ENCODE measurements at regions not wholly inside any gene's neighbourhood (a gene's known extent, or its start where the extent isn't known, plus 50 kb on each side); places are given as distances from the start of the nearest gene placed in this dataset.

DNA sequence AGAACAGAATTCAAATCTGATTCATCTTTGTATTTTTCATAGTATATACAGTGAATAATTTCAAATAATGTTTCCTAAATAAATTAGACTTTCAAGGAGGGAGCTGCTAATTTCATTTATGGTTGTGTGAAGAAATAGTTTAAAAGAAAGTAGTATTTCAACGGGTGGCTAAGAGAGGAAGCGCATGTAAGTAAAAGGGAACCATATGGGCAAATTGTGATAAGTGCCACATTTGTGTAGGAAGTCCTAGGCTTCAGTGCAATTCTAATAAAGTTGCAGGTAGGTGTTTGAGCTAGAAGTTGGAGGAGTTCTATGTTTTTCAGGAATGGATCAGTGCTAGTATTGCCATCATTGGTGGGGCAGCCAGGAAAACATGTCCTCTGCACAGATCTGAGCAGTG is 178.8 kb upstream of the PRDM1 start:
- TF ChIP-seq CSDC2 (CRISPR knock-in tag; IDR thresholded peaks at IDR 0.05) = no peak
- TF ChIP-seq ZNF8 (CRISPR knock-in tag; IDR thresholded peaks at IDR 0.05) = no peak
- TF ChIP-seq, protein P1, sequence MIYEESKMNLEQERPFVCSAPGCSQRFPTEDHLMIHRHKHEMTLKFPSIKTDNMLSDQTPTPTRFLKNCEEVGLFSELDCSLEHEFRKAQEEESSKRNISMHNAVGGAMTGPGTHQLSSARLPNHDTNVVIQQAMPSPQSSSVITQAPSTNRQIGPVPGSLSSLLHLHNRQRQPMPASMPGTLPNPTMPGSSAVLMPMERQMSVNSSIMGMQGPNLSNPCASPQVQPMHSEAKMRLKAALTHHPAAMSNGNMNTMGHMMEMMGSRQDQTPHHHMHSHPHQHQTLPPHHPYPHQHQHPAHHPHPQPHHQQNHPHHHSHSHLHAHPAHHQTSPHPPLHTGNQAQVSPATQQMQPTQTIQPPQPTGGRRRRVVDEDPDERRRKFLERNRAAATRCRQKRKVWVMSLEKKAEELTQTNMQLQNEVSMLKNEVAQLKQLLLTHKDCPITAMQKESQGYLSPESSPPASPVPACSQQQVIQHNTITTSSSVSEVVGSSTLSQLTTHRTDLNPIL (CRISPR knock-in tag; IDR thresholded peaks at IDR 0.05; ENCODE audit: low read depth) = no peak
- no peak for TF ChIP-seq ARNTL (CRISPR knock-in tag; IDR thresholded peaks at IDR 0.05; ENCODE audit: borderline replicate concordance, low read depth)
- TF ChIP-seq, protein P2, sequence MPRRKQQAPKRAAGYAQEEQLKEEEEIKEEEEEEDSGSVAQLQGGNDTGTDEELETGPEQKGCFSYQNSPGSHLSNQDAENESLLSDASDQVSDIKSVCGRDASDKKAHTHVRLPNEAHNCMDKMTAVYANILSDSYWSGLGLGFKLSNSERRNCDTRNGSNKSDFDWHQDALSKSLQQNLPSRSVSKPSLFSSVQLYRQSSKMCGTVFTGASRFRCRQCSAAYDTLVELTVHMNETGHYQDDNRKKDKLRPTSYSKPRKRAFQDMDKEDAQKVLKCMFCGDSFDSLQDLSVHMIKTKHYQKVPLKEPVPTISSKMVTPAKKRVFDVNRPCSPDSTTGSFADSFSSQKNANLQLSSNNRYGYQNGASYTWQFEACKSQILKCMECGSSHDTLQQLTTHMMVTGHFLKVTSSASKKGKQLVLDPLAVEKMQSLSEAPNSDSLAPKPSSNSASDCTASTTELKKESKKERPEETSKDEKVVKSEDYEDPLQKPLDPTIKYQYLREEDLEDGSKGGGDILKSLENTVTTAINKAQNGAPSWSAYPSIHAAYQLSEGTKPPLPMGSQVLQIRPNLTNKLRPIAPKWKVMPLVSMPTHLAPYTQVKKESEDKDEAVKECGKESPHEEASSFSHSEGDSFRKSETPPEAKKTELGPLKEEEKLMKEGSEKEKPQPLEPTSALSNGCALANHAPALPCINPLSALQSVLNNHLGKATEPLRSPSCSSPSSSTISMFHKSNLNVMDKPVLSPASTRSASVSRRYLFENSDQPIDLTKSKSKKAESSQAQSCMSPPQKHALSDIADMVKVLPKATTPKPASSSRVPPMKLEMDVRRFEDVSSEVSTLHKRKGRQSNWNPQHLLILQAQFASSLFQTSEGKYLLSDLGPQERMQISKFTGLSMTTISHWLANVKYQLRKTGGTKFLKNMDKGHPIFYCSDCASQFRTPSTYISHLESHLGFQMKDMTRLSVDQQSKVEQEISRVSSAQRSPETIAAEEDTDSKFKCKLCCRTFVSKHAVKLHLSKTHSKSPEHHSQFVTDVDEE (CRISPR knock-in tag; IDR thresholded peaks at IDR 0.05) = no peak
- no peak for TF ChIP-seq ZFP3 (CRISPR knock-in tag; IDR thresholded peaks at IDR 0.05)
- TF ChIP-seq, protein P3, sequence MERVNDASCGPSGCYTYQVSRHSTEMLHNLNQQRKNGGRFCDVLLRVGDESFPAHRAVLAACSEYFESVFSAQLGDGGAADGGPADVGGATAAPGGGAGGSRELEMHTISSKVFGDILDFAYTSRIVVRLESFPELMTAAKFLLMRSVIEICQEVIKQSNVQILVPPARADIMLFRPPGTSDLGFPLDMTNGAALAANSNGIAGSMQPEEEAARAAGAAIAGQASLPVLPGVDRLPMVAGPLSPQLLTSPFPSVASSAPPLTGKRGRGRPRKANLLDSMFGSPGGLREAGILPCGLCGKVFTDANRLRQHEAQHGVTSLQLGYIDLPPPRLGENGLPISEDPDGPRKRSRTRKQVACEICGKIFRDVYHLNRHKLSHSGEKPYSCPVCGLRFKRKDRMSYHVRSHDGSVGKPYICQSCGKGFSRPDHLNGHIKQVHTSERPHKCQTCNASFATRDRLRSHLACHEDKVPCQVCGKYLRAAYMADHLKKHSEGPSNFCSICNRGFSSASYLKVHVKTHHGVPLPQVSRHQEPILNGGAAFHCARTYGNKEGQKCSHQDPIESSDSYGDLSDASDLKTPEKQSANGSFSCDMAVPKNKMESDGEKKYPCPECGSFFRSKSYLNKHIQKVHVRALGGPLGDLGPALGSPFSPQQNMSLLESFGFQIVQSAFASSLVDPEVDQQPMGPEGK (CRISPR knock-in tag; IDR thresholded peaks at IDR 0.05; ENCODE audit: borderline replicate concordance) = no peak
- no peak for TF ChIP-seq TCF4 (CRISPR knock-in tag; IDR thresholded peaks at IDR 0.05; ENCODE audit: borderline replicate concordance)
- TF ChIP-seq ZNF70 (CRISPR knock-in tag; IDR thresholded peaks at IDR 0.05) = no peak
- TF ChIP-seq PPARA (CRISPR knock-in tag; IDR thresholded peaks at IDR 0.05; ENCODE audit: borderline replicate concordance) = no peak
- no peak for TF ChIP-seq ZC3H10 (CRISPR knock-in tag; IDR thresholded peaks at IDR 0.05)
- TF ChIP-seq, protein P4, sequence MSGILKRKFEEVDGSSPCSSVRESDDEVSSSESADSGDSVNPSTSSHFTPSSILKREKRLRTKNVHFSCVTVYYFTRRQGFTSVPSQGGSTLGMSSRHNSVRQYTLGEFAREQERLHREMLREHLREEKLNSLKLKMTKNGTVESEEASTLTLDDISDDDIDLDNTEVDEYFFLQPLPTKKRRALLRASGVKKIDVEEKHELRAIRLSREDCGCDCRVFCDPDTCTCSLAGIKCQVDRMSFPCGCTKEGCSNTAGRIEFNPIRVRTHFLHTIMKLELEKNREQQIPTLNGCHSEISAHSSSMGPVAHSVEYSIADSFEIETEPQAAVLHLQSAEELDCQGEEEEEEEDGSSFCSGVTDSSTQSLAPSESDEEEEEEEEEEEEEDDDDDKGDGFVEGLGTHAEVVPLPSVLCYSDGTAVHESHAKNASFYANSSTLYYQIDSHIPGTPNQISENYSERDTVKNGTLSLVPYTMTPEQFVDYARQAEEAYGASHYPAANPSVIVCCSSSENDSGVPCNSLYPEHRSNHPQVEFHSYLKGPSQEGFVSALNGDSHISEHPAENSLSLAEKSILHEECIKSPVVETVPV (CRISPR knock-in tag; IDR thresholded peaks at IDR 0.05) = no peak
- TF ChIP-seq ISL1 (CRISPR knock-in tag; IDR thresholded peaks at IDR 0.05) = no peak
- no peak for TF ChIP-seq ZNF565 (CRISPR knock-in tag; conservative IDR thresholded peaks at IDR 0.05; ENCODE audit: low read depth)
- no peak for ATAC-seq

DNA sequence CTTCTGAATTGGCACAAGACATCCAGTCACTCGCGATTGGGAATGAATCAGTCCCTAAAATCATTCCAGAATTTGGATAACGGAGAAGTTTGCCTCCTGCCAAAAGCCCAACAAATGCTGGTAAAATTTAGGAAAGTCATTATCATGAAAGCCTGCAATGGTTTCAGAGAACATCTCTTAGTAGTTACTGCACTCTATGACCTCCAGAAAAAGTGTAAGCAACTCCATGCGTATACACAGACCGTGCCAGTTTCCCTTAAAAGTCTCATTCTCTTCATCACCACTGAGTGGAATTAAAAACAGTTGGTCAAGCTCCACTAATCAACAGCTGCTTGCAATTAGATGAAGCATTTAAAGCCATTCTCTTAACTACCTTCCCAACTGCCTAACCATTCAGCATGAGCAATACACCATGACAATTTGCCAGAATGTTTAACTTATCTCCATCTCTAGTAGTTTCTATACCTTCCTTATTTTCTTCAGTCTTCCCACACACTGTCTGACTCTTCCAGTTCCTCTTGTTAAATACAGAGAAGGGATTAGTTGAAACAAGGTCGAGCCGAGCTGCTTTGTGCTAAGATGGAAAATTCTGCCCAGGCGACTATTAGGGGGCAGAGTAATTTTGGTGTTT is 183.6 kb upstream of the PRDM1 start:
- ATAC-seq = peak; percentile 73
- TF ChIP-seq SNAI2 (CRISPR knock-in tag; IDR thresholded peaks at IDR 0.05) = no peak
- TF ChIP-seq ZNF565 (CRISPR knock-in tag; conservative IDR thresholded peaks at IDR 0.05; ENCODE audit: low read depth) = no peak
- no peak for TF ChIP-seq BACH2 (CRISPR knock-in tag; IDR thresholded peaks at IDR 0.05; ENCODE audit: borderline replicate concordance)
- TF ChIP-seq CSDC2 (CRISPR knock-in tag; IDR thresholded peaks at IDR 0.05) = no peak
- TF ChIP-seq ZNF70 (CRISPR knock-in tag; IDR thresholded peaks at IDR 0.05) = no peak
- no peak for TF ChIP-seq PPARA (CRISPR knock-in tag; IDR thresholded peaks at IDR 0.05; ENCODE audit: borderline replicate concordance)
- TF ChIP-seq OSR1 (CRISPR knock-in tag; IDR thresholded peaks at IDR 0.05) = no peak
- TF ChIP-seq ZNF8 (CRISPR knock-in tag; IDR thresholded peaks at IDR 0.05) = no peak
- TF ChIP-seq ARNTL (CRISPR knock-in tag; IDR thresholded peaks at IDR 0.05; ENCODE audit: borderline replicate concordance, low read depth) = no peak
- TF ChIP-seq ESRRG (CRISPR knock-in tag; IDR thresholded peaks at IDR 0.05) = no peak

DNA sequence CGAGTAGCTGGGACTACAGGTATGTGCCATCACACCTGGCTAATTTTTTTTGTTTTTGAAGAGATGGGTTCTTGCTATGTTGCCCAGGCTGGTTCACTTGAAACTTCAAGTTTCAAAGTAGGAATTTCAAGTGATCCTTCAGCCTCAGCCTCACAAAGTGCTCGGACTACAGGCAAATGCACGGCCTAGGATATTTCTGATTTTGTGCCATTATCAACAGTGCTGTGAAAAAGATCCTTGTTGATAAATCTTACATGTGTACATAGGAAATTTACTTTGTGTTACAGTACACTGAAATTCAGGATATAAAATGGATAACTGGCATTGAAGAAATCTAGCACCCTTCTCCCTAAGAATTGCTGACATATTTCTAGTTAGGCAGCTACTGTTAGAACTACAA is 184.6 kb upstream of the PRDM1 start:
- no peak for ATAC-seq
- TF ChIP-seq ZNF8 (CRISPR knock-in tag; IDR thresholded peaks at IDR 0.05) (no peak), ISL1 (CRISPR knock-in tag; IDR thresholded peaks at IDR 0.05) (no peak), TCF4 (CRISPR knock-in tag; IDR thresholded peaks at IDR 0.05; ENCODE audit: borderline replicate concordance) (no peak)
- TF ChIP-seq, protein P1 (CRISPR knock-in tag; IDR thresholded peaks at IDR 0.05; ENCODE audit: low read depth) = no peak
- TF ChIP-seq, protein P4 (CRISPR knock-in tag; IDR thresholded peaks at IDR 0.05) = no peak

Data from SK-N-SH treated with all-trans-retinoic acid at 6 μM for 48 hours (cell line).